ENCODE measurements at regions not wholly inside any gene's neighbourhood (a gene's known extent, or its start where the extent isn't known, plus 50 kb on each side); places are given as distances from the start of the nearest gene placed in this dataset.

DNA sequence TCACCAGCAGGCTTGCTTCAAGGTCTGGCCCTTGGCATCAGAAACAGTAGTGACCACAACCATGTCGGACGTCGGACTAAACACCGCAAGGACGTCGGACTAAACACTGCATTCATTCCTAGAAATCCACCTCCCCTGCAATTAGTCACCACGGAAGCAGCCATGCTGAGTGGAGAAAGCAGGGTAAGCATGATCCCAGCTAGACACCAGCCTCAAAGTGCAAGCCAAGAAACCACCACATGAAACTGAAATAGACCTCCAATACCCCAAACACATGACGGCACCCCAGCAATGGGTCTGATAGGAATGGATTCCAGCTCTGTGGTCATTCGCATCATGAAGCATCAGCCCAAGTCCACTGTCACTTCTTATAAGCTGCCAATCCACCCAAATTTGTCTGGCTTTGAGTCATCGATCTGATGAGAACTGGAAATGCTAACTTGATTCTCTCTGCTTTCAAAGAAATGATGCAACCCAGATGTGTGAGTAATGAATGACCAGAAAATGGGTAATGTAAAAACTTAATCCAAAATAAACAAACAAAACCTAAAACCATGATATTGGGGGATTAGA, 348.3 kb upstream of the TMCO5A start:
- no peak for DNase-seq

DNA sequence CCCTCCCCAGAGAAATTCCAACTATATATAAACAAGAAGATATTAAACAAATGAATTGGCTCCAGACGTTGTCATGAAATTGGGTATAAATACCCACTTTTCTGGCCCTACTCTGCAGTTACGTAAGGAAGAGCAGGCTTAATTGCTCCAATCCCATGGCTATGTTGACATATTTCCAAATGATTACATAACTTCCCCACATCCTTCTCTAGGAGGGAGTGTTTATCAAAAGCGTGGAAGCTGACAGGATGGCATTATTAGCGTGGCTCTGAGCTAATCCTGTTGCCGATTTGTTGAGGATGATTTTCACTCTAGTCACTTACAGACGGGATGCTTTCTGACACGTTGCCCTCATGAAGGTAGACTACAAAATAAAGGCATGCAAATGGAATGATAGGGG, 347.5 kb upstream of the TMCO5A start:
- DNase-seq, result no peak

DNA sequence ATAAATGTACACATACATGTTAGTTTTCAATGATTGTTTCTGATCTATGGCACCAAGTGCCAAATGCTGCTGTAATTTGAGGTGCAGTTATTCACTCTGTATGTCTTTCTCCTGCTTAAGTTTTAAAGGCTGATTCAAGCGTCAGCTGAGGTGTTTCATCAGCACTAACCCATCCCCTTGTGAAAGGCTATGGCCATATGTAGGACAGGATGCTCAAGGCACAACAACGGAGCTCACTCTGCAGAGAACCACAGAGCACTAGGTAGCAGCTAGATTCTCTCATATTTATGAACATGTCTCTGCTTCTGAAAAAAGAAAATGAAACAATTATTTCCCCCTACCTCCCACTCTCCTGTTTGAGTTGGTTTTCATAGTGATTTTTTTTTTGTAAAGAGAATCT, 340.0 kb upstream of the TMCO5A start:
- no peak for DNase-seq

DNA sequence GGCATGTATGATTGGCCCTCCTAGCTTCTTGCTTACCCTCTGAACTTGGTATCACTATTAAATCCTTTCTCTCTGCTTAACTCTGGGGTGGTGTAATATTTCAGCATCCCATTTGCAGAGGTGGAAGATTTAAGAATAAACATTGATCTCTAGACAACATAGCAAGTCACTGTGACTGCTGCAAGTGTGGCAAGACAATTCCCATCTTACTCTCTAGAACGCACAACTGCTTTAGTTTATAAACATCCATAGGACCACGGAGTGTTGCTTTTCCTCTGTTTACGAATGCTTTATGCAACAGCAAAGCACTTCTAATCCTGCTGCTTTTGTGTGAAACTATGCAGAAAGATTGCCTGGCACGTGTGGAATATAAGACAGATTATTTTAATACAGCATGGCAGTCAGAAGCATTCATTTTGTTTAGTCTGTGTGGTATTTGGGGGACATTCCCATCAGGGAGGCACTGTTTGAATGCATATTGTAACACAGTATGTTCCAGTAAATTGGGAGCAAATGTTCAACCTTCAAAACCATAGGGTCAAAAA, 338.9 kb upstream of the TMCO5A start:
- no peak for DNase-seq

DNA sequence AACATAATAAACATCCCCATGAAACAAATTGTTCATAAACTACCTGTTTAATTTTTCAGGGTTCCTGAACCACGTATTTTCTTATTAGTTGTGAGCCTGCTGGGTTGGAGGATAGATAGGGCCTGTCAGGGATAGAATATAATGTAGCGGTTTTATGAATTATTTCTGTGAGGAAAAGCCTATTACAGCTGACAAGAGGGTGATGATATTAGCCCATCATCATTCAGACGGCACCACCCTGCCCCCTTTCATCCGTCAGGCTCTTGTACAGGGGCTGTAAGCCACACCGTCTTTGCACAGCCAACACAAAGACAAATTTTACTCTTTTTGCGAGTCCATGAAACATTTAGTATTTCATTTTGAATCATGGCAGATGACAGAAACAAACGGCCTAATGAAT, 335.3 kb upstream of the TMCO5A start:
- no peak for DNase-seq

DNA sequence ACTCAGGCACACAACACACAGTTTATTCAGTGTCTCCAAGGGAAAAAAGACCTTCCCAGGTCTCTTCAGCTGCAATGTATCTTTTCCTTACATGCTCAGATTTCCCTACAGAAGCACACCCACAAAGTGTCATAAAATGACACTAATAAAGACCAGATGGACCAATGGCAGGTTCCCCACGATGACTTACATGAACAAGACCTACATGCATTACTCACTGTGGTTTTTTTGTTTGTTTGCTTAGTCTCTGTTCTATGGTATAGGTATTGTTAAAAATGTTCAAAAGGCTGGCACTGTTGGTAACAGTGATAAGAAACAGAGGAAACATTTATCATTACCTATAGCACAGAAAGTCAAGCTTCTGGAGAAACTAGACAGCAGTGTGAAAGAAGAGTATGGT, 318.2 kb upstream of the TMCO5A start:
- no peak for DNase-seq

DNA sequence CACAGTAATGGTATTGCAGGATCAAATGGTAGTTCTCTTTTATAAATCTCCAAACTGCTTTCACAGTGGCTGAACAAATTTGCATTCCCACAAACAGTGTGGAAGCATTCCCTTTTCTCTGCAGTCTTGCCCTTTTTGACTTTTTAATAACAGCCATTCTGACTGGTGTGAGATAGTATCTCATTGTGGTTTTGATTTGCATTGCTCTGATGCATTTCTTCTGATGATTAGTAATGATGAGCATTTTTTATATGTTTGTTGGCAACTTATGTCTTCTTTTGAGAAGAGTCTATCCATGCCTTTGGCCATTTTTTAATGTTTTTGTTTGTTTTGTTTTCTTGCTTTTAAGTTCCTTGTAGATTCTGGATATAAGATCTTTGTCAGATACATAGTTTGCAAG, 316.1 kb upstream of the TMCO5A start:
- DNase-seq, result no peak

DNA sequence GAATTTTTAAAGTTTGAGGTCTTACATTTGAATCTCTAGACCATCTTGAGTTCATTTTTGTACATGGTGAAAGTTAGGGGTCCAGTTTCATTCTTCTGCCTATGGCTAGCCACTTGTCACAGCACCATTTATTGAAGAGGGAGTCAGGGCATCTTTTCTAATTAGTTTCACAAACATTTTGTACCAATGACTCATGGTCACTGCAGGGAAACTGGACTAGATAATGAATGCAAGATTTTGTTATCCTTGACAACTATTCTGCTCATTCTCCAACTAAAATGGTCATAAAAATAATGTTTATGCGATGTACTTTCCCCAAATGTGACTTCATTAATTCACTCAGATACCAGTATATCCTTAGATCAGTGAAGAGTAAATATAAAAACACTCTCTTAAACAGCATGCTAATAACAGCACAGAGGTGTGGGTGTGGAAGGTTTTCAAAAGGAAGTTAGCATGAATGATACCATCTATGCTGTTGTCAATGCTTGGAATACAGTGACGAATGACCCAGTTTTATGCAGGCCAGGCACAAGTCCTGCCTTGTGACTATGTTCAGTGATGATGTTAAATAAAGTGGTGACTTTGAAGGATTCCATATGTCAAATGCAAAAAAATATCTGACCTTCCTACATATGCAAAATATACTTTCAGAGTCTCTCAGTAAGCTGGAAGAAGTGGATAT, 314.9 kb upstream of the TMCO5A start:
- no peak for DNase-seq

DNA sequence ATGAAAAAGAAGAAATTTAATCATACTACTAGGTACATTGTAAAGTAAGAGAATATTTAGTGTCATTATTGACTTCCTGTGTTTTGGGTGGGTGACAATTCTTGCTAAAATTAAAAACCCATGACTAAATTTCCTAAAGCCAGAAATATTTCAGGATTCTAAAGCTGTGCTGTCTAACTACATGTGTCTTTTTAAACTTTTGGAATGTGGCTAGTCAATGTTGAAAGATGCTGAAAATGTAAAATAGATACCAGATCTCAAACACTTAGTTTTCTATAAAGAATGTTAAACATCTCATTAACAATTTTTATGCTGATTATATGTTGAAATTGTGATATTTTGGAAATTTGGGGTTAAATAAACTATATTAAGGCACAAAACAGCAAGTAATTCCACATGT, 308.9 kb upstream of the TMCO5A start:
- no peak for DNase-seq

DNA sequence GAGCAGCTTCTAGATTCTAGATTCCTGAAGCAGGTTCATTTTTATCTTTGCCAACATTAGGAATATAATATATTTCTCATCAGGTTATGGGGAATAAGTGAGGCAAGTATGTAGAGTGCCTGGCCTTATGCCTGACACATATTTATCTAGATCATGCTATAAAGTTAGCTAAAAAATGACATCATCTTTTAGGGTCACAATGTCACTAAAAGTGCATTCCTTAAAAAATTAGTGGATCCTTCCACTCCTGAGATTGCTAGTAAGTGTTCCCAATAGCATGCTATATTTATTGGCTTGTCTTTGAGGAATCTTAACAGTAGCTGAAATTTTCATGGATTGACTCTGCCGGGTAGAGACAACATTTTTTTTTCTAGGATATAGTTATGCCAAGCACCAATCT, 305.9 kb upstream of the TMCO5A start:
- DNase-seq, result no peak

DNA sequence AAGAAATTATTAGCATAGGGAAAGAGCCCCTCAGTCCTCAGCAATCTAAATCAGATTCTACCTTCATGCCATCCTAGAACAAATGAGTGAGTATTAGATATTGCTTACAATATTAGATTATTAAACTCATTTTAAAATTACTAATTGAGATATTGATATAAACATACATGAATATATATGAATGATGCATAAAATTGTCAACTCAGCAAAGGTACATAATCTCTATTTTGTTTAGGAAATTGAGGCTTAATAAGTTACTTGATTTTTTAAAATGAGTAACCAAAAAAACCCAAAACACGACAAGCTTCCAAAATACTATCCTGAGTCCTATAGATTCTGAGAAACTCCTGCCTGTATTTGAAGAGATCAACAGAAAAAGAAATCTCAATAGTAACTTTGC, 297.7 kb upstream of the TMCO5A start:
- DNase-seq, result no peak

DNA sequence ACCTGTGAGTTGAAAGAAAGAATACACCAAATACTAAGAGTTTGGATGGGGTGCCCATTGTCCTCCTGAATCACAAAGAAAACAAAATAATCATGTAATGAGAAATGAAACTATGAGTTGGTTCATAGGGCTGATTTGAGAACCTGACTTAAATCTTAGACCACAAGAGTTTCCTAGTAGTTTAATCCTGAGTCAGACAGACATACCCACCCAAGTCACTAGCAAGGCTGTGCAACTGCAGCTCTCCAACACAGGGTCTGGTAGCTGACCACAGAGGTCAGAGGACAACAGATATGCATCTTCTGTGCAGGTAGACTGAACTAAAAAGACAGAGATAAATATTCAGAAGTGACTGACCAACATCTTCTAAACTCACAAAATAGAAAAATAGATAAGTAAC, 296.3 kb upstream of the TMCO5A start:
- no peak for DNase-seq

DNA sequence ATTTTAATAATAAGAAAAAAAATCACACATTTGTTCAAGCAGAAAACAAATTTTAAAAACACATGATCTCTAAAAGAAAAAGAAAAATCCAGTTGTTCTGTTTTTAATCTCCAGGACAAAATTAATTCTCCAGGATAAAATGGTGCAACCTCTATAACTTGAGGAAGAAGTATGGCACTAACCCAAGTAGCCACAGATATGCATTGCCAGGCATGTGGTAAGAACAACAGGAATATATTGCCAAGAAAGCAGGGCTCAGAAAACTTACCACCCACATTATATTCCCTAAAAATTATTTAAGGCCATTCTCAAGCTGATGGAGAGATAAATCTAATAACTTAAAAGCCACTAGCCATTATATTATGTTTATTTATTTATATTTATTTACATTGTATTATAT, 295.7 kb upstream of the TMCO5A start:
- DNase-seq, result no peak

DNA sequence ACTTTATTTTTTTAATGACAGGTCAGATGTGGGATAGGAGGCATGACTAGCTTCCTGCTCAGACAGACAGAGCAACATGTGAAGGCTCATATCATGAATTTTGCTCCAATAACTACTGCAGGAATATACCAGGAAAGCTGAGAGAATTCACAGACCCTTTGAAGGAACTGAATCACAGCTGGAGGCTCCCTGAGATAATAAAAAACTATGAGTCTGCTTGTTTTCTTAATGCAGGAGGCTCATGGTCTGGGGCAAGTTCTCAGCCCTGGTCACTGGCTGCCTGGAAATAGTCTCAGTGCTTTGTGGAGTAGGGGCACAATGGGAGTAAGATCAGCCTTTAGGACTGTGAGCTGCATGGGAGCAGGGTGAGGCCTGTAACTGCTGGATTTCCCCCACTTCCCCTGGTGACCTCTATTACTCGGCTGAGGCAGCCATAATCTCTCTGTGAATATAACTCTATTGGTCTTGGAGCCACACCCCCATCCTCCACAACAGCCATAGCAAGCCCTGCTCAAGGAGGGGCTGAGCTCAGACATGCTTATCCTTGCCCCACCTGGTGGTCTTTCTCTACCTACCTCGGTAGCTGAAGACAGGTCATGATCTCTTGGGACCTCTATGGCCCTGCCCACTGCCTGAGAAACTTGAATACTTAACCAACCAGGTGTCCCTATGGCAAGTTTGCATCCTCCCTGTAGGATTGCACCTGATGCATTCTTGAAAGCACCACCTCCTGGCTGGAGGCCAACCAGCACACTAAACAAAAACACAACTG, 281.6 kb upstream of the TMCO5A start:
- DNase-seq, result no peak

DNA sequence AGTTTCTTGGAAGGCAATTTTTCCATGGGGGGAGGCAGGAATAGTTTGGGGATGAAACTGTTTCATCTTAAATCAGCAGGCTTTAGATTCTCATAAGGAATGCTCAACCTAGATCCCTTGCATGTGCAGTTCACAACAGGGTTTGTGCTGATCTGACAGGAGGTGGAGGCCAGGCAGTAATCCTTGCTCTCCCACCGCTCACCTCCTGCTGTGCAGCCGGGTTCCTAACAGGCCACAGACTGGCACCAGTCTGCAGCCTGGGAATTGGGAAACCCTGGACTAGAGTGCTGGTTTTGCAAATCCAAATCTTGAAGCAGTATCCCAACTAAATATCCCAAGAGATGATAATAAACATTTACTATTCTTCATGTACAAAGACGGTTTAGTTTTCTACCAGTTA, 256.3 kb upstream of the TMCO5A start:
- no peak for DNase-seq

DNA sequence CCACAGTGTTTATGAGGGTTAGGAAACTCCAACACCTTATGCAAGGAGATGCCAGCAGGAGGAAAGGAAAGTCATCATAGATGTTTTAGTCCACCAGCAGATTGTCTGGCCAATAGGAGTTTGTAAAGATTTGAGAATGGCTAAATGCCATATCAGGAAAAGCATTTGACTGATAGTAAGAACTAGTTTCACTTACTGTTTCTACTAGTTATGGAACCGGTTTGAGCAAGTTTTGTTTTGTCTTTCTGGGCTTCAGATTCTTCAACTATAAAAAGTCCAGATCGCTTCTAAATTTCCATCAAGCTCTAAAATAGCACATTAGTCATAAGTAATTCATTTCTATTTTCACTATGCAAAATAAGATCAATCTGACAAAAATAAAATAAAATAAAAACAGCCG, 254.8 kb upstream of the TMCO5A start:
- no peak for DNase-seq

DNA sequence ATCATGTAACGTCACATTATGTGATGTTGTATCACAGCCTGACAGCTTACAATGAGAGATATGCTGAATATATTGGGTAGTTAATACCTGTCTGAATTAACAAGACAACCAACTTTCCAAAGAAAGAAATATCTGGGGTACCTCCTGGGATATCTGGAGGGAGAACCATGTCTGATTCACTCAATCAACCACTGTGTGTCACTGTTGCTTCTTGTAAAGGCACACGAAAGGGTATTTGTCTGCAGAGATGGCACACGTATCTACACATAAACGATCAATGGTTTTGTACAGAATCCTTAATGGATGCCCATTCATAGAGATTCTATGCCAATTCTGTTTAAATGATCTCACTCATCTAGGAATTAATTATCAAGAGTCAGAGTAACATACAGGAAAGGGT, 252.1 kb upstream of the TMCO5A start:
- no peak for DNase-seq

DNA sequence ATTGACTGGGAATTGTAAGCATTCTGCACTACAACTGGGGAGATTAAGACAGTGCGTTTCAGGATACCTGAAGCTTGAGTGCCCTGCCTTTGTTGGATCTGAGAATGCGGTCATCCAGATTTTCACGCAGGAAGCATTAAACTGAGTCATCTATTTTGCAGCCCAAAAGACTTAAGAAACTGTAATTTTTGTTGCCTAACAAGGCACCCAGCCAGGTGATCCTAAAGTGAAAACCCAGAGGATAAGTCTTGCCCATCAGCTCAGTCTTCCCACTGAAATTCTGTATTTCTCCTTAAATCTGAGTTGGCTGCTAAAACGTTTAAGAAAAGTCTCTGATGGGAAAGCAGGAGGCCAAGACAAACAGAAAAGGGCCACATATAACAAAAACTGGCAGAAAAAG, 242.5 kb upstream of the TMCO5A start:
- no peak for DNase-seq

DNA sequence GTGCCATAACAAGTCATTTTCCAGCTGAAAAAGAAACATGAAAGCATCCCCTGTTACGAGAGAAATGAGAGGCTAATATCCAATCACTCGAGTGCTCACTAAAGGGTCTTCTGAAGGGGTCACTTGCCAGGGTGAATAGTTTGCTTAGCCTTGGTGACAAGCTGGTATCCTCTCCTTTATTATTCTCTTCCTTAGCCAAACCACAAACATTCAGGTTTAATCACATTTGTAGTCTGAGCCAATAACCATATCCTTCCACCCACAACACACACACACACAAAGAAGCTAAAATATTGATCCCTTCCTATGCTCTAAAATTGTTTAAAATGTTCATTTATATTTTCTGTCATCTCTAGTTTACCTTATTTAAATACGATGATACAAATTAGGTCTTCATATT, 240.5 kb upstream of the TMCO5A start:
- DNase-seq, result no peak

DNA sequence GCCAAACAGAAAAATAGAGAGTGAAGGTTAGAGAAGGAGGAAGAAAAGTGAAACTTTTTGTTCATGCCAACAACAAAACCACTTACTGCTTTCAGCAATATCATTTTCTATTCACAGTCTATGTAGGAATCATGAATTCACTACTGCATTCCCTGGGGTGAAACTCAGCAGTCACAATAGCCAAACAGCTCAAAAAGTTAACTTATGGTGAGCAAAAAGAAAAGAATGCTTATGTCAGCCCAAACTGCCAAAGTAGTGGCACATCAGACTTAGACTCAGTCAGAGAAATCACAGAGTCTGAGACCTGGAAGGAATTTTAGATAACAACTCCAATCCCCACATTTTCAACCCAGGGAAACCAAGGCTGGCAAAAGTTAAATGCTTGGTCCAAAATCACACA, 238.7 kb upstream of the TMCO5A start:
- DNase-seq, result no peak

DNA sequence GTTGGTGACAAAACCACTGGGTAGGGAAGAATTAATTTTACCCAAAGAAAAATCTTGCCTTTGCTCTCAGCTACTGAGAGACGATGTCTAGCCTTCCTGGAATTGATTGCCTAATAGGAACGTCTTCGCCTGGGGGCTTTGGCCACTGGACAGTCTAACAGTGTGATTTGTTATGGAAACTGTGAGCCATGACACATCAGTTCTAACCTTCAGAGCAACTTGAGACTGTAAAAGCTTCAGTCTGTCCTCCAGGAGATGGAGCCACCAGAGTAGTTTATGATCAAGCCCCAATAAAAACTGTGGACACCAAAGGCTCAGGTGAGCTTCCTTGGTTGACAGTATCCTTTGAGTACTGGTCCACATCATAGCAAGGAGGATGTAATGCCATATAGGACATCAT, 235.8 kb upstream of the TMCO5A start:
- DNase-seq, result no peak

DNA sequence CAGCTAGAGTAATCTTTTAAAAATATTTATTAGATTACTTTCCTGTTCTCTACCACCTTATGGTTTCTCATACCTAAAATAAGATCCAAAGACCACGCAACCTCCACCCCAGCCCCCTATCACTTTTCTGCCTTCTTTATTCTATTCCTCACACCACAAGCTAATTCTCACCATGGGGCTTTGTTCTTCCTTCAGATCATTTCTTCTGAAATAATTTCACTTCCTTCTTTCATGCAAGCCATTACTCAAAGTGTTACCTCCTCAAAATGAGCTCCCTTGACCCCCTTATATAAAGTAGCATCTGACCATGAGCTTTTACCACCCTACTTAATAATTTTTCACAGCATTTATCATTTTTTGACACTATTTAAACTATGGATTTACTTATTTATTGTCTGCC, 233.2 kb upstream of the TMCO5A start:
- no peak for DNase-seq

DNA sequence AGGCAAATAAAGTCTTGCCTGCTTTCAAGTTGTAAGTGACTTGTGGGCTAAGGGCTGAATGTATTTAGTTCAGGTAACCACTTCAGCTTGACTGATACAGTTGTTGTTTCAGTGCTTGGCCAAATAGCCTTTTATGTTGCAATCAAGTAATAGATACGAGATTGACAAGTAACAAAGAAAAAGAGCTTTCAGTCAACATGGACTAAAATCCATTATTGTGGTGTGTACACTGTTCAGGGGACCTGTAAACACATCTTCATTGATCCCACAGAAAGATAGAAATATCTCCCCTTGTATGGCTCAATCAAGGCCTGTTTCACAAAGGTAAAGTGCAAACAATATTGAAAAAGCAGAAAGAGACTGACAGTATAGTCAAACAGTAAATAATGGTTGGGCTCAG, 224.8 kb upstream of the TMCO5A start:
- DNase-seq, result no peak

DNA sequence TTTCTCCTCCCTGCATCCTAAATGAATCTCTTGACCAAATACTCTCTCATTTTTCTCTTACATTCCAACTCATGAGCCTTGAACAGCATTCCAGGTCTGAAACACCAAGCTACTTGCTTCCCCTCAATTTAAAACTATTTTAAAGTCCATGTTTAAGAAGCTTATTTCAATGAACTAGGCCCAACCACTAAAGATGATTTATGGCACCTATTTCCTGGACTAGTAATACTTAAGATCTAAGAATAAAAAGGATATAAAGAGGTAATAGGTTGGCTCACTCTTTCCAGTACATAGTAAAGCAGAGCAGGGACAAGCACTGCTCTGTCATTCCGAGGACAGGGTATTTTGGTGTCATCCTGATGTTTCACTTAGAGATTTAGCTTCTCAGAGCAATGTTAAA, 219.3 kb upstream of the TMCO5A start:
- no peak for DNase-seq
